Fibroblast of lung (primary cell): ENCODE measurements at regions not wholly inside any gene's neighbourhood (a gene's known extent, or its start where the extent isn't known, plus 50 kb on each side); places are given as distances from the start of the nearest gene placed in this dataset.

ENCODE experiments used
- CTCF ChIP-seq, 2 donors: IDR thresholded peaks in 1 of 2; conservative IDR thresholded peaks in 1 of 2; 1 replicate in 1 of 2; 2 replicates in 1 of 2; pipeline ENCODE4 v1.5.1; 2011 to 2012; ENCODE audit warnings: low read length in 2 of 2, control low read depth in 1 of 2, inconsistent platforms in 1 of 2, low read depth in 1 of 2, mild to moderate bottlenecking in 1 of 2
- EZH2 ChIP-seq: IDR thresholded peaks from 2 replicates; pipeline ENCODE4 v1.5.1; 2012; ENCODE audit warnings: low read length, control low read depth, mild to moderate bottlenecking; ENCODE audit errors: missing control alignments

DNA sequence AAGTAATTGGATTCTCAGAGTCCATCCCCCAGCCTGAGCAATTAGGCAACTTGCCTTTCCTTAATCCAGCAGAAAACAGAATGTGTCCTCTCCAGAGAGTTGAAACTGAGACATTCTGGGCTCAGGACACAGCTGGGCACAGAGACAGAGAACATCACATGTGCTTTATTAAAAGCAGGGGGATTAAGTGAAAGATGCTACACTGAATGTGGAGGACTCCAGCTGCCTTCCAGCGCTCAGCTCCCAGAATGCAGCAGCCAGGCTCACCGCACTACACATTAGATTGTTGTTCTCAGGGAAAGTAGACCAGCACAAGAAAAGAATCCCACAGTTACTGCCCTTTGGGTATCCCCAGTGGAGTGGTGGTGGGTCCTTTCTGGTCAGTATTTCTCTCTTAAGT lies 141.6 kb upstream of the IL12B start:
- no peak for TF ChIP-seq CTCF (conservative IDR thresholded peaks at IDR 0.05 in 1 of 2, IDR thresholded peaks at IDR 0.05 in 1 of 2; ENCODE audit: low read depth in 1 of 2, low read length in 2 of 2)
- no peak for TF ChIP-seq EZH2
